PFSK-1 (cell line): ENCODE measurements at regions not wholly inside any gene's neighbourhood (a gene's known extent, or its start where the extent isn't known, plus 50 kb on each side); places are given as distances from the start of the nearest gene placed in this dataset.

Experiments
- FOXP2 ChIP-seq: optimal IDR thresholded peaks from 2 replicates; pipeline ENCODE3; 2011; ENCODE audit warnings: borderline replicate concordance, control low read depth, inconsistent platforms; ENCODE audit not compliant: insufficient read depth; ENCODE audit errors: extremely low read length, extremely low read depth
- POLR2AphosphoS5 ChIP-seq: IDR thresholded peaks from 2 replicates; pipeline ENCODE4 v1.6.1; 2012; ENCODE audit warnings: low read depth, mild to moderate bottlenecking, control low read depth, low read length, moderate library complexity
- SIN3A ChIP-seq: IDR thresholded peaks from 2 replicates; pipeline ENCODE4 v1.6.1; 2012; ENCODE audit warnings: mild to moderate bottlenecking, low read length, moderate library complexity, borderline replicate concordance; ENCODE audit not compliant: insufficient read depth
- TAF1 ChIP-seq: IDR thresholded peaks from 2 replicates; pipeline ENCODE4 v1.6.1; 2012; ENCODE audit warnings: low read length, control low read depth, borderline replicate concordance; ENCODE audit not compliant: insufficient read depth
- TF ChIP-seq, protein P1 (sequence below), 2 experiments: IDR thresholded peaks; 2 replicates each; pipeline versions ENCODE4 v1.6.1 to v1.8.0; 2011 to 2012; ENCODE audit warnings: low read depth in 2 of 2, low read length in 2 of 2, control low read depth in 1 of 2, inconsistent platforms in 1 of 2, mild to moderate bottlenecking in 1 of 2, moderate library complexity in 1 of 2; ENCODE audit not compliant: insufficient read depth in 1 of 2

DNA sequence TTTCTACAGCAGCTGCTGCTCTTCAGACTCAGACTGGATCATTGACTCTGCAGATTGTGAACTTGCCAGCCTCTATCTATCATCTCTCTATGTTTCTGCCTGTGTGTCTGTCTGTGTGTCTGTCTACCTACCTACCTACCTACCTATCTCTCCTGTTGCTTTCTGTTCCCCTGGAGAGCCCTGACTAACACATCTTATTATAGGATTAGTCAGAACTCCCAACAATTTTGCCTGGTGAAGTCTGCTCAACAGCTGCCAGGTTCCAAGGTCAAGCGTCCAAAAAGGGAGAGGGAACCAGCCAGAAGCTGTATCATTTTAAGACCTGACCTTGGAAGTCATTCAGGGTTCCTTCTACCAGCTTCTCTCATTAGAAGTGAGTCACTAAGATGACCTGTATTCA lies 579.0 kb upstream of the DPP6 start:
- TF ChIP-seq FOXP2 (no peak), SIN3A (no peak), POLR2AphosphoS5 (no peak), TAF1 (no peak)
- TF ChIP-seq, protein P1, sequence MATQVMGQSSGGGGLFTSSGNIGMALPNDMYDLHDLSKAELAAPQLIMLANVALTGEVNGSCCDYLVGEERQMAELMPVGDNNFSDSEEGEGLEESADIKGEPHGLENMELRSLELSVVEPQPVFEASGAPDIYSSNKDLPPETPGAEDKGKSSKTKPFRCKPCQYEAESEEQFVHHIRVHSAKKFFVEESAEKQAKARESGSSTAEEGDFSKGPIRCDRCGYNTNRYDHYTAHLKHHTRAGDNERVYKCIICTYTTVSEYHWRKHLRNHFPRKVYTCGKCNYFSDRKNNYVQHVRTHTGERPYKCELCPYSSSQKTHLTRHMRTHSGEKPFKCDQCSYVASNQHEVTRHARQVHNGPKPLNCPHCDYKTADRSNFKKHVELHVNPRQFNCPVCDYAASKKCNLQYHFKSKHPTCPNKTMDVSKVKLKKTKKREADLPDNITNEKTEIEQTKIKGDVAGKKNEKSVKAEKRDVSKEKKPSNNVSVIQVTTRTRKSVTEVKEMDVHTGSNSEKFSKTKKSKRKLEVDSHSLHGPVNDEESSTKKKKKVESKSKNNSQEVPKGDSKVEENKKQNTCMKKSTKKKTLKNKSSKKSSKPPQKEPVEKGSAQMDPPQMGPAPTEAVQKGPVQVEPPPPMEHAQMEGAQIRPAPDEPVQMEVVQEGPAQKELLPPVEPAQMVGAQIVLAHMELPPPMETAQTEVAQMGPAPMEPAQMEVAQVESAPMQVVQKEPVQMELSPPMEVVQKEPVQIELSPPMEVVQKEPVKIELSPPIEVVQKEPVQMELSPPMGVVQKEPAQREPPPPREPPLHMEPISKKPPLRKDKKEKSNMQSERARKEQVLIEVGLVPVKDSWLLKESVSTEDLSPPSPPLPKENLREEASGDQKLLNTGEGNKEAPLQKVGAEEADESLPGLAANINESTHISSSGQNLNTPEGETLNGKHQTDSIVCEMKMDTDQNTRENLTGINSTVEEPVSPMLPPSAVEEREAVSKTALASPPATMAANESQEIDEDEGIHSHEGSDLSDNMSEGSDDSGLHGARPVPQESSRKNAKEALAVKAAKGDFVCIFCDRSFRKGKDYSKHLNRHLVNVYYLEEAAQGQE (IDR thresholded peaks at IDR 0.05; ENCODE audit: insufficient read depth in 1 of 2, low read depth in 2 of 2, low read length in 2 of 2): no peak

DNA sequence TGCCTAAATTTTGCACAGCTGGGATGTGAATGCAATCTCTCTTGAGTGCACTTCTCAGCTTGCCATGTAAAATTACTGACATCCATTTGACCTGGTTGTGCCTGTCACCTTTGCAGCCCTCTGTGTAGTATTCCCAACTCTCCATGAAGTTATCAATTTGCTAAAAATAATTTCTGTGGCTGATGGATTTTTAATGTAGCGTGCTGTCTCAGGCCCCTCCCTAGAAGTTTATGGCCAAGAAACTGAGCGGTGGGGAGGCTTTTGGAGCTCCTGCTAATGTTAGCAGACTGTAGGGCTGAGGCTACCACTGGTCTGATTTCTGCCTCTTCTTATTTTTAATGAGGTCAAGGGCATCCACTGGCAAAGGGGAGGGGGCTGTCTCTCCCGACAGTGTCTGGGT lies 577.0 kb upstream of the DPP6 start:
- TF ChIP-seq FOXP2 (no peak), TAF1 (no peak), POLR2AphosphoS5 (no peak), SIN3A (no peak)
- TF ChIP-seq, protein P1 (IDR thresholded peaks at IDR 0.05; ENCODE audit: insufficient read depth in 1 of 2, low read depth in 2 of 2, low read length in 2 of 2): no peak

DNA sequence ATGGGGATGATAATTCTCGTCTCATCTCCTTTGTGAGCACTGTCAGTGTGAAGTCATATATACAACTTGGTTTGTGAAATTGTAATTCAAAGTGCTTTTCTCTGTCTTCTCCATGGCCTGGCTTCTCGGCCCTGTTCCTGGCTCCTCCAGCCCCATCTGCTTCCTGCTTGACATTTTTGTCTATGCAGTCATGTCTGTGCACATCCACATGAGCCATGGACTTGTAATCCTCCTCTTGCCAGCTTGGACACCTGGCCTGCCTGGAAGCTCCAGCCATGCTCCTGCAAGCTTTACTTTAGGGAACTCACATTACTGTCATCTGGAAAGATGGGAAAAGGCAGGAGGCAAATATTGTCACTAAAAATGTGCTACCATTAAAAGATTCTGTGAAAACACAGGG lies 576.0 kb upstream of the DPP6 start:
- TF ChIP-seq SIN3A (no peak), TAF1 (no peak), POLR2AphosphoS5 (no peak), FOXP2 (no peak)
- TF ChIP-seq, protein P1 (IDR thresholded peaks at IDR 0.05; ENCODE audit: insufficient read depth in 1 of 2, low read depth in 2 of 2, low read length in 2 of 2): no peak

DNA sequence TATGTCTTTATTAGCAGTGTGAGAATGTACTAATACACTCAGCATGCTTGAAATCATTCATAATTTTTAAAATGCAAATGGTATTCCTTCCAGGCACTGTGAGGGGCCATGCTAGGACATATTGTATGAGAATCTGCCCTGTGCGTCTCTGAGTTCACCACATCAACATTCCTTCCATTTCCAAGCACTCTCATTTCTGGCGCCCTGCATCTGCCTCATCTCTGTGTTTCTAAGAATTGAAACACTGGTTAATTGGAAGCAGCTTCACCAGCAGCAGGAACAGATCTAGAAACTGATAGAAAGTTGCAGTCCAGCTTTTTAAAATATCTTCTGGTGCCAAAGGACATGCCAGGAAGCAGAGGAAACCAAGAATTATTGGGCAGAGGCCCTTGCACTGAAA lies 555.9 kb upstream of the DPP6 start:
- TF ChIP-seq, protein P1 (IDR thresholded peaks at IDR 0.05; ENCODE audit: insufficient read depth in 1 of 2, low read depth in 2 of 2, low read length in 2 of 2): no peak
- TF ChIP-seq TAF1: no peak
- no peak for TF ChIP-seq FOXP2
- TF ChIP-seq SIN3A: no peak
- TF ChIP-seq POLR2AphosphoS5: no peak

DNA sequence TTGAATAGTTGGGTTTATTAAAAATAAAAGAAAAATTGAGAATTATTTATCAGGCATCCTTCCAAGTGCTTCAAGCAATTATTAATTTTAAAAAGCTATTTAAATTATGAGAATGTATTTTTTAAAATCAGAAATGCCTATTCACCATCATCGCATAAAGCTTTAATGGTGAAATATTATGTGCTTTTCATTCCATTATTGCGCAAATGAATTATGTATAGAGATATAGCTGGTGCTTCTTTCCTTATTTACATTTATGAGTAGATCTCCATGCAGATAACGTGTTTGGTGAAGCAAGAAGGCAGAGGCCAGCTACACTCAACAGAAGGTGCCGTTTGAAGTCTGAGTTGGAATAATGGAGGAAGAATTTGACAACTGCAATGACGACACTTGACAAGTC lies 549.1 kb upstream of the DPP6 start:
- TF ChIP-seq TAF1 (no peak), POLR2AphosphoS5 (no peak), FOXP2 (no peak), SIN3A (no peak)
- TF ChIP-seq, protein P1 (IDR thresholded peaks at IDR 0.05; ENCODE audit: insufficient read depth in 1 of 2, low read depth in 2 of 2, low read length in 2 of 2): no peak
